OCI-LY7 (cell line): ENCODE measurements at regions not wholly inside any gene's neighbourhood (a gene's known extent, or its start where the extent isn't known, plus 50 kb on each side); places are given as distances from the start of the nearest gene placed in this dataset.

Experiments used
- EZH2phosphoT487 ChIP-seq: fragments of 200-600 bp; sonication (generic); IDR thresholded peaks from 2 replicates; pipeline ENCODE4 v1.6.1; 2018; ENCODE audit warnings: low read depth, borderline replicate concordance, mild to moderate bottlenecking, mixed run types, antibody characterized with exemption, low read length, moderate library complexity, mixed read lengths
- TF ChIP-seq, protein P1 (sequence below): fragments of 200-600 bp; sonication (generic); conservative IDR thresholded peaks from 2 replicates; pipeline ENCODE4 v1.5.1; 2014; ENCODE audit warnings: mild to moderate bottlenecking, antibody characterized with exemption, low read length, moderate library complexity, mixed read lengths

GRCh38 chr21:25234857-25235801, 372.2 kb downstream of the MRPL39 start:
- TF ChIP-seq, protein P1, sequence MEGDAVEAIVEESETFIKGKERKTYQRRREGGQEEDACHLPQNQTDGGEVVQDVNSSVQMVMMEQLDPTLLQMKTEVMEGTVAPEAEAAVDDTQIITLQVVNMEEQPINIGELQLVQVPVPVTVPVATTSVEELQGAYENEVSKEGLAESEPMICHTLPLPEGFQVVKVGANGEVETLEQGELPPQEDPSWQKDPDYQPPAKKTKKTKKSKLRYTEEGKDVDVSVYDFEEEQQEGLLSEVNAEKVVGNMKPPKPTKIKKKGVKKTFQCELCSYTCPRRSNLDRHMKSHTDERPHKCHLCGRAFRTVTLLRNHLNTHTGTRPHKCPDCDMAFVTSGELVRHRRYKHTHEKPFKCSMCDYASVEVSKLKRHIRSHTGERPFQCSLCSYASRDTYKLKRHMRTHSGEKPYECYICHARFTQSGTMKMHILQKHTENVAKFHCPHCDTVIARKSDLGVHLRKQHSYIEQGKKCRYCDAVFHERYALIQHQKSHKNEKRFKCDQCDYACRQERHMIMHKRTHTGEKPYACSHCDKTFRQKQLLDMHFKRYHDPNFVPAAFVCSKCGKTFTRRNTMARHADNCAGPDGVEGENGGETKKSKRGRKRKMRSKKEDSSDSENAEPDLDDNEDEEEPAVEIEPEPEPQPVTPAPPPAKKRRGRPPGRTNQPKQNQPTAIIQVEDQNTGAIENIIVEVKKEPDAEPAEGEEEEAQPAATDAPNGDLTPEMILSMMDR, result no peak
- no peak for TF ChIP-seq EZH2phosphoT487
